ENCODE measurements at regions not wholly inside any gene's neighbourhood (a gene's known extent, or its start where the extent isn't known, plus 50 kb on each side); places are given as distances from the start of the nearest gene placed in this dataset.

DNA sequence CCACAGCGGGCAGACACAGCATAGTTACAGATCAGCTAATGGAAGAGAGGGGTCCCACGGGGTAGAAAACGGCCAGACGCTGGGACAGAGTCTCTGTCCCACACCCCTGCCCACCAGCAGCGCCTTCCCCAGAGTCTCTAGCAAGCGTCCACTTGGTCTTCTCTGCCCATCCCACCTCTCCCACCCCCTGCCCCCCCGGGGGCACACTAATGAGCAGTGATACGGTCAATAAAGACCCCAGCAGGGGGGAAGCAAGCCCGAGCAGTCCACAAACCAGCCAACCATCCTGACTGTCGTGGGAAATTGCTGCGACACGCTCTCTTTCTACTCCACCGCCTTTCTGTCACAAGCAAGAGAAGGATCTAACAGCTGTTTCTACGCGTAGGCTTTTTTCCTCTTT lies 374.7 kb downstream of the NPHP4 start:
- TF ChIP-seq, protein P1, sequence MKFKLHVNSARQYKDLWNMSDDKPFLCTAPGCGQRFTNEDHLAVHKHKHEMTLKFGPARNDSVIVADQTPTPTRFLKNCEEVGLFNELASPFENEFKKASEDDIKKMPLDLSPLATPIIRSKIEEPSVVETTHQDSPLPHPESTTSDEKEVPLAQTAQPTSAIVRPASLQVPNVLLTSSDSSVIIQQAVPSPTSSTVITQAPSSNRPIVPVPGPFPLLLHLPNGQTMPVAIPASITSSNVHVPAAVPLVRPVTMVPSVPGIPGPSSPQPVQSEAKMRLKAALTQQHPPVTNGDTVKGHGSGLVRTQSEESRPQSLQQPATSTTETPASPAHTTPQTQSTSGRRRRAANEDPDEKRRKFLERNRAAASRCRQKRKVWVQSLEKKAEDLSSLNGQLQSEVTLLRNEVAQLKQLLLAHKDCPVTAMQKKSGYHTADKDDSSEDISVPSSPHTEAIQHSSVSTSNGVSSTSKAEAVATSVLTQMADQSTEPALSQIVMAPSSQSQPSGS (CRISPR knock-in tag; IDR thresholded peaks at IDR 0.05; ENCODE audit: borderline replicate concordance, low read depth): no peak
- TF ChIP-seq, protein P2, sequence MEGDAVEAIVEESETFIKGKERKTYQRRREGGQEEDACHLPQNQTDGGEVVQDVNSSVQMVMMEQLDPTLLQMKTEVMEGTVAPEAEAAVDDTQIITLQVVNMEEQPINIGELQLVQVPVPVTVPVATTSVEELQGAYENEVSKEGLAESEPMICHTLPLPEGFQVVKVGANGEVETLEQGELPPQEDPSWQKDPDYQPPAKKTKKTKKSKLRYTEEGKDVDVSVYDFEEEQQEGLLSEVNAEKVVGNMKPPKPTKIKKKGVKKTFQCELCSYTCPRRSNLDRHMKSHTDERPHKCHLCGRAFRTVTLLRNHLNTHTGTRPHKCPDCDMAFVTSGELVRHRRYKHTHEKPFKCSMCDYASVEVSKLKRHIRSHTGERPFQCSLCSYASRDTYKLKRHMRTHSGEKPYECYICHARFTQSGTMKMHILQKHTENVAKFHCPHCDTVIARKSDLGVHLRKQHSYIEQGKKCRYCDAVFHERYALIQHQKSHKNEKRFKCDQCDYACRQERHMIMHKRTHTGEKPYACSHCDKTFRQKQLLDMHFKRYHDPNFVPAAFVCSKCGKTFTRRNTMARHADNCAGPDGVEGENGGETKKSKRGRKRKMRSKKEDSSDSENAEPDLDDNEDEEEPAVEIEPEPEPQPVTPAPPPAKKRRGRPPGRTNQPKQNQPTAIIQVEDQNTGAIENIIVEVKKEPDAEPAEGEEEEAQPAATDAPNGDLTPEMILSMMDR (IDR thresholded peaks at IDR 0.05): no peak

Measured in WTC11 (cell line).